ENCODE measurements at regions not wholly inside any gene's neighbourhood (a gene's known extent, or its start where the extent isn't known, plus 50 kb on each side); places are given as distances from the start of the nearest gene placed in this dataset.

DNA sequence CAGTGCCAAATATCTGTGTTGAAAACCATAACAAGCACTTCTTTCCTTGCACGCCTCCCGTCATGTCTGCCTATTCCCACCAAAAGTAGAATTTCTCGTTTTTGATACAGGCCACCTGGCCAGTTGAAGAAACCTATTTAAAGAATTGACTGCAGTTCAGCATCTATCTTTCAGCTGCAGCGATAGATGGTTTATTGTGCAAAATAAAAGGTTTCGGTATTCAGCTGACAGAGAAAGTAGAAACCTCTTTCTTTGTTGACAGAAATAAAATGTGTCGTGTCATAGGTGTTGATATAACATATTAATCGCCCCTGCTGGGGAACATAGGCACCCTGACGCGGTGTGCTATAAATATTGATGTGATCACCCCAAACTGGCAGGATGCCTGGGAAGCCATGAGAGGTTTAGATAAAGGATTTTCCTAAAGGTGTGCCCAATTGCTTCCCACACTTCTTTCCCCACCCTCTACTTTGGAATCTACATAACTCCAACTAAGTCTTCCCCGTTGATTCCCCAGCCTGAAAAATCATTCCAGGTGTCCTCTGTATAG is 570.4 kb downstream of the CCDC85A start:
- H3K36me3 ChIP-seq (ENCODE audit: control insufficient read depth, insufficient read depth, low read length), result no peaks in the 10 kb centered on the region; the same call in 1 of the 2 replicates
- in situ Hi-C loops (cut with HindIII; ENCODE audit: low pct_unique_long_range_greater_than_20kb, low sequenced_read_pairs) (no loop called here), intact Hi-C loops (cut with micrococcal nuclease; ENCODE audit: unreplicated experiment) (no loop called here)
- ATAC-seq (no peak), DNase-seq (ENCODE audit: low read depth, low spot score) (no peak)
- H3K4me3 ChIP-seq (ENCODE audit: low read depth in 2 of 2, low read length in 2 of 2), result no peak overlapping the region
- no peak for TF ChIP-seq POLR2AphosphoS5 (IDR thresholded peaks at IDR 0.05; ENCODE audit: low read depth, low read length)
- no peak for TF ChIP-seq TCF7L2 (IDR thresholded peaks at IDR 0.05; ENCODE audit: low read depth, low read length)
- TF ChIP-seq SIN3A (IDR thresholded peaks at IDR 0.05; ENCODE audit: borderline replicate concordance, insufficient read depth, low read depth, low read length), result no peak
- no peaks in the 10 kb centered on the region for H3K9me3 ChIP-seq (ENCODE audit: control insufficient read depth, insufficient read depth, low read depth, low read length)
- BruUV-seq (replicated peaks), result no TSS peak
- H3K27ac ChIP-seq (ENCODE audit: low read length), result no peak overlapping the region
- ChIA-PET POLR2A (no interaction called here), CTCF (no interaction called here)
- H3K27me3 ChIP-seq (ENCODE audit: control insufficient read depth, insufficient read depth, low read length), result no peaks in the 10 kb centered on the region
- H3K4me1 ChIP-seq (ENCODE audit: control insufficient read depth, insufficient read depth, low read length), result no peaks in the 10 kb centered on the region

DNA sequence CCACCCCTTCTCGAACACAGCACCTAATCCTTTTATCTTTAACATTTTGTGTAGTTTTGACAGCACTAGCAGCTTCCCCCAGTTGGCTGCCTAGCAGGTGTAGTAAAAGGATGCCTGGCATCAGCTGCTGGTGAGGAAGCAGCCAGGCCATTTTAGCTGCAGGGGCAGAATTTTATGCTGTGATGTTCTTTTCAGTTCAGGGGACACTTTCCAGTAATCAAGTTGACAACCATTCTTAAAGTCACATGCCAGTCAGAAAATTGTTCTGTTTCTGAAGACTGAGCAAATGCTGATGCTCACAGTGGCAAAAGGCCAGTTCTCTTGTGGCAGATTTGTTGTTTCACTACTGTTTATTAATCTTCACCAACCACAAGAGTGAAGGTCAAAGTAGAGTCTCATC is 570.8 kb downstream of the CCDC85A start:
- no peak overlapping the region for H3K4me3 ChIP-seq (ENCODE audit: low read depth in 2 of 2, low read length in 2 of 2)
- no peaks in the 10 kb centered on the region for H3K9me3 ChIP-seq (ENCODE audit: control insufficient read depth, insufficient read depth, low read depth, low read length)
- CTCF ChIA-PET, result no interaction called here
- TF ChIP-seq SIN3A (IDR thresholded peaks at IDR 0.05; ENCODE audit: borderline replicate concordance, insufficient read depth, low read depth, low read length) (no peak), REST (IDR thresholded peaks at IDR 0.05; ENCODE audit: insufficient read depth in 1 of 2, low read depth in 2 of 2, low read length in 1 of 2) (no peak), TCF7L2 (IDR thresholded peaks at IDR 0.05; ENCODE audit: low read depth, low read length) (no peak)
- no peaks in the 10 kb centered on the region for H3K4me1 ChIP-seq (ENCODE audit: control insufficient read depth, insufficient read depth, low read length)
- no peak for ATAC-seq
- DNase-seq (ENCODE audit: low read depth, low spot score), result no peak
- intact Hi-C loops (cut with micrococcal nuclease; ENCODE audit: unreplicated experiment), result no loop called here
- H3K27me3 ChIP-seq (ENCODE audit: control insufficient read depth, insufficient read depth, low read length), result no peaks in the 10 kb centered on the region
- in situ Hi-C loops (cut with HindIII; ENCODE audit: low pct_unique_long_range_greater_than_20kb, low sequenced_read_pairs), result no loop called here
- BruUV-seq (replicated peaks), result no TSS peak
- POLR2A ChIA-PET, result interaction anchor here (0.6 kb wide), 1 partner anchor 415 kb away, joined by 6 read pairs; no protein-coding TSS in a partner anchor
- H3K27ac ChIP-seq (ENCODE audit: low read length), result no peak overlapping the region
- H3K36me3 ChIP-seq (ENCODE audit: control insufficient read depth, insufficient read depth, low read length), result no peaks in the 10 kb centered on the region; the same call in 1 of the 2 replicates

GRCh38 chr2:56757884-56758545 is 574.2 kb downstream of the CCDC85A start:
- Histone ChIP-seq H3K4me3 (ENCODE audit: low read depth in 2 of 2, low read length in 2 of 2) (no peak overlapping the region), H3K36me3 (ENCODE audit: control insufficient read depth, insufficient read depth, low read length) (no peaks in the 10 kb centered on the region; the same call in 1 of the 2 replicates), H3K27ac (ENCODE audit: low read length) (no peak overlapping the region), H3K4me1 (ENCODE audit: control insufficient read depth, insufficient read depth, low read length) (no peaks in the 10 kb centered on the region), H3K9me3 (ENCODE audit: control insufficient read depth, insufficient read depth, low read depth, low read length) (no peaks in the 10 kb centered on the region), H3K27me3 (ENCODE audit: control insufficient read depth, insufficient read depth, low read length) (no peaks in the 10 kb centered on the region)
- ATAC-seq (no peak), DNase-seq (ENCODE audit: low read depth, low spot score) (no peak)
- no peak for TF ChIP-seq SIN3A (IDR thresholded peaks at IDR 0.05; ENCODE audit: borderline replicate concordance, insufficient read depth, low read depth, low read length)
- ChIA-PET CTCF (no interaction called here), POLR2A (no interaction called here)
- in situ Hi-C loops (cut with HindIII; ENCODE audit: low pct_unique_long_range_greater_than_20kb, low sequenced_read_pairs), result no loop called here
- intact Hi-C loops (cut with micrococcal nuclease; ENCODE audit: unreplicated experiment), result no loop called here
- BruUV-seq (replicated peaks), result no TSS peak

Measured in Panc1 (cell line).